HFF-Myc (cell line): ENCODE measurements at regions not wholly inside any gene's neighbourhood (a gene's known extent, or its start where the extent isn't known, plus 50 kb on each side); places are given as distances from the start of the nearest gene placed in this dataset.
"Not testable (repeated sequence)": the region's sequence is repeated elsewhere in the genome, so short reads cannot be mapped to it uniquely, and the experiment has no call there.

Experiments used
- DNase-seq: peaks from one replicate; pipeline ENCODE4 v3.0.0-alpha.2; 2011; ENCODE audit warnings: low read depth; ENCODE audit errors: extremely low read depth
- H3K4me3 ChIP-seq: replicated peaks from 2 replicates; pipeline ENCODE4 v1.5.1; 2011; ENCODE audit warnings: low read depth, mild to moderate bottlenecking, control low read depth, low read length
- CTCF ChIP-seq: IDR thresholded peaks from 2 replicates; pipeline ENCODE4 v1.5.1; 2012; ENCODE audit warnings: mild to moderate bottlenecking, low read depth, low read length, control low read depth; ENCODE audit errors: missing control alignments

- H3K4me3 ChIP-seq = no peak overlapping the region
- DNase-seq = no peak
- TF ChIP-seq CTCF = no peak
Observed at GRCh38 chr18:29730073-29730472, 1312.5 kb downstream of the DSC3 start.

DNA sequence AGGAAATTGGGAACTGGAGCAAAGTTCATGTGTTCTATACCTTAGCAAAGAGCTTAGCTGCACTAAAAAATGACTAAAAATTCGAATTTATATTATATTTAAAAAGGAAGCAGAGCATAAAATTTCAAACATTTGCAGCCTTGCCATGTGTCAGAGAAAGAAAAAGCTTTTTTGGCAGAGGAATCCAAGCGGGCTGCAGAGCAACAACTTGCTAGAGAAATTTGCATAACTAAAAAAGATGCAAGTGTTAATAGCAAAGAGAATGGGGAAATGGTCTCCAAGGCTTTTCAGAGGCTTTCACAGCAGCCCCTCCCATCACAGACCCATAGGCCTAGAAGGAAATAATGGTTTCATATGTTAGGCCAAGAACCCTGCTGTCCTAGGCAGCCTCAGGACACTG lies 1315.9 kb downstream of the DSC3 start:
- no peak overlapping the region for H3K4me3 ChIP-seq
- no peak for TF ChIP-seq CTCF
- no peak for DNase-seq

- H3K4me3 ChIP-seq, DNase-seq: not testable (repeated sequence)
Observed at GRCh38 chr18:29723486-29723885, 1319.1 kb downstream of the DSC3 start.

DNA sequence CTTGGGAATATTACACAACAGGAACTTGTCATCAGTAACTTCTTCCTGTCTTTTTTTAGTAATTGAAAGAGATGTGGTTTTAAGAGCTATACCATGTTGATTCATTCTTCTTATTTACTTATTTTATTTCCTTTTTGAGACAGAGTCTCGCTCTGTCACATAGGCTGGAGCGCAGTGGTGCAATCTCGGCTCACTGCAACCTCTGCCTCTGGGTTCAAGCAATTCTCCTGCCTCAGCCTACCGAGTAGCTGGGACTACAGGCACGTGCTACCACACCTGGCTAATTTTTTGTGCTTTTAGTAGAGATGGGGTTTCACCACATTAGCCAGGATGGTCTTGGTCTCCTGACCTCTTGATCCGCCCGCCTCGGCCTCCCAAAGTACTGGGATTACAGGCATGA lies 1326.6 kb downstream of the DSC3 start:
- H3K4me3 ChIP-seq, DNase-seq: not testable (repeated sequence)

DNA sequence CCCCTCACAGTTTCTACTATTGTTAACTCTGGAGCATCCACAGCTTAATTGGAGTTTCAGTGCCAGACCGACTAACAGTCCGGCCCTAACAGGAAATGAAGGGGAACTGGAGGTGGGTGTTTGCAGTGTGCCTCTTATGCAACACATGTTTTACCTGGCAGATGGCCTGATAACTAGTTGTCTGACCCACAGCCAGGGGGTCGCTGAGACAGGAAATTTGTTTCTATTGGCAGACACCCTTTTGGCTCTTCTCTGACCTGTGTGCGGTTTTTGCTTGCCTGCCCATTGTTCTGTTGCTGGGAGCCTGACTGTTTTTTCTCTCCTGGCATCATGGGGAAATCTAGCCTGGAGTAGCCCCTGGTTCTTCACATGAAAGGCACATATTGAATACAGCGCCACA lies 1329.8 kb downstream of the DSC3 start:
- no peak for DNase-seq
- no peak for TF ChIP-seq CTCF
- no peak overlapping the region for H3K4me3 ChIP-seq

DNA sequence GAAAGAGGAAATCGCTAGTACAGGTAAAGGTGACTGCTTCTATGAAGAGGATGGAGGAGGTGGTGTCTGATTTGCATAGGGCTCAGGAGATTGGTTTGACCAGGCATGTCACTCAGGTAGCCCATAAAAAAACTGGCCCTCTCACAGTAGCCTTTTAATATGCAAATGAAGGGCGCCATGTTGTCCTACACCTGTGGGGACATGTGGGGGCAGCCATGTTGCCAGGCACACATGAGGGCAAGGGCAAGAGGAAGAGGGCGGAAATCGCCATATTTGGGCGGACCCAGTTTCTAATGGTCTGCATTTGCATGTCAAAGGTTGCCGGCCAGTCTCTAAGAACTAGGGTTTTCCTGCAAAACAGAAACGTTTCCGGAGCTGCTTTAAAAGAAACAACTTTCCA lies 1330.6 kb downstream of the DSC3 start:
- H3K4me3 ChIP-seq = no peak overlapping the region
- no peak for DNase-seq
- no peak for TF ChIP-seq CTCF

DNA sequence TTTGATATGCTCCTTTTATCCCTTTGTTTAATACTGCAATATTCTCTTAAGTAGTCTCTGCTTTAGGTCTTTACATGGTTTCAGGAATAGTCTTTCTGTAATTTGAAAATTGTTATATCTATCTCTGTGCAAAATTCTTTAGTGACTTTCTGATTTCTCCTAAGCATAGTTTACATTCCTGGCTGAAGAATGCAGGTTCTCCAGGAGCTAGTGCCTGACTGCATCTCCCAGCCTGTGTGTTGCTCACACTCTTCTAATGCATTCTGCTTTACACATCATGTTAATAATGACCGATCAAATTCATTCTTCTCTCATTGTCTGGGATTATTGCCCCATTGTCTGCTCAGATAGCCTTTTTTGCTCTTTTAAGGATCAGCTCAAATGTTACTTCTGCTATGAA lies 1349.2 kb downstream of the DSC3 start:
- no peak for TF ChIP-seq CTCF
- no peak overlapping the region for H3K4me3 ChIP-seq
- DNase-seq = no peak

DNA sequence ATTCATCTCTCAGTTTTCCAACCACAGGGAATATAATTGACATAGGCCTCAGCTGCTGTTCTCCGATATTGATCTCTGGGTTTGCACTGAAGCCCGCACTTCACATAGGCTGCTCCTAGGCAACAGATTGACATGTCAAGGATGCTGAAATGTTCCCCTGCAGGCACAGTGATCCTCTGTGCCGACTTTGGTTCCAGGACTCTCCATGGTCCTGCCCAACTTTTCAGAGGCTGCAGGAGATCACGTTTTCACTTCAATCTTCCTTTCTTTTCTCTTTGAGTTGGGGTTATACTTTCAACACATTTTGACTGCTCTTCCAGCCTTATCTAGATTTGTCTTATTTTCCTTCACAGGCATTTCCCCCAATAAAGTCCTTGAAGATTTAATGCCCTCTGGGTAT lies 1361.0 kb downstream of the DSC3 start:
- no peak for TF ChIP-seq CTCF
- DNase-seq = no peak
- H3K4me3 ChIP-seq = no peak overlapping the region
